ENCODE measurements at regions not wholly inside any gene's neighbourhood (a gene's known extent, or its start where the extent isn't known, plus 50 kb on each side); places are given as distances from the start of the nearest gene placed in this dataset.

DNA sequence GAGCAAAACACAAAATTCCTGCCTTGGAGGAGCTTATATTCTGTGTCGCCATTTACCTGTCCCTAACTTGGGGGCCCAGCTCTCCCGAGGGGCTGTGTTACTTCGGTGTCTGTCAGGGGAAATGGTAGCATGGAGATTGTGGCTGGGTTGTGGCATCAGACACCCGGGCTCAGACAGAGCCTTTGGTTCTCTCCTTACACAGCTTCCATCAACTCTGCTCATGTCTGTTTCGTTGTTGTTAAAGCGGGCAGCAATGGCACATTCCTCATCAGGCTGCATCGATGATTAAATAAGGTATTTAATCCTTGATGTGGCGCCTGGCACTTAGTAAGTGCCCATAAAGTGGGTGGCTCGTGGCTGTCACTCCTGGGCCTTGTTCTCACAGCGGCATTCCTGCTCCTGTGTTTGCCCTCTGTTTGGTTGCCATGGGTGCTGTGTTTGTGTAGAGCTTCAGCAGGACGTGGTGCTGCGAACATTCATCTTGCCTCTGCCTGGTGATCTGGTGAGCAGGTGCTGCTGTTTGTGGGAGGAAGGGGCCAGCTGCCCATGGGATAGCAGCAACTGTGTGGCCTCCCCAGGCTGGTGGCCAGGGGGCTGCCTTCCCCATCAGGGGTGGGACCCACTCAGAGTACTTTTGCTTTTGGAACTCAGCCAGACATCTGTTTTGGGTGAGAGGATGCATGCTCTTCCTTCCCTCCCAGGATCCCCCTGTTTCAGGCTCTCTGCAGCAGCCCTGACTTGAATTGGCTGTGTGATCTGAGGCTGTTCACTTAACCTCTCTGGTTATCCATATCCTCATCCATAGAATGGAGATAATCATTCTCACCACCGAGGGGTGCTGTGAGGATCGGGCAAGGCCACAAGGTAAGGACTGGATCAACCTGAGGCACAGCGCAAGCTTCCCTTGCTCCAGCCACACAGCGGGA is 207.2 kb upstream of the SVIL start:
- H3K27ac ChIP-seq, result peak overlapping the region; percentile 41
- WGBS, result 65% methylated on average over 16 of the region's 16 CpGs
- H3K9me3 ChIP-seq, result no peaks in the 10 kb centered on the region
- no peak overlapping the region for H3K4me3 ChIP-seq
- peaks cover 39% of the 10 kb centered on the region for H3K4me1 ChIP-seq
- H3K36me3 ChIP-seq, result no peaks in the 10 kb centered on the region
- H3K27me3 ChIP-seq, result no peaks in the 10 kb centered on the region
- no peak for DNase-seq (ENCODE audit: low spot score in 2 of 2)
- no peak for TF ChIP-seq POLR2AphosphoS5 (IDR thresholded peaks at IDR 0.05)
- TF ChIP-seq EP300 (IDR thresholded peaks at IDR 0.05), result no peak
- TF ChIP-seq, protein P1, sequence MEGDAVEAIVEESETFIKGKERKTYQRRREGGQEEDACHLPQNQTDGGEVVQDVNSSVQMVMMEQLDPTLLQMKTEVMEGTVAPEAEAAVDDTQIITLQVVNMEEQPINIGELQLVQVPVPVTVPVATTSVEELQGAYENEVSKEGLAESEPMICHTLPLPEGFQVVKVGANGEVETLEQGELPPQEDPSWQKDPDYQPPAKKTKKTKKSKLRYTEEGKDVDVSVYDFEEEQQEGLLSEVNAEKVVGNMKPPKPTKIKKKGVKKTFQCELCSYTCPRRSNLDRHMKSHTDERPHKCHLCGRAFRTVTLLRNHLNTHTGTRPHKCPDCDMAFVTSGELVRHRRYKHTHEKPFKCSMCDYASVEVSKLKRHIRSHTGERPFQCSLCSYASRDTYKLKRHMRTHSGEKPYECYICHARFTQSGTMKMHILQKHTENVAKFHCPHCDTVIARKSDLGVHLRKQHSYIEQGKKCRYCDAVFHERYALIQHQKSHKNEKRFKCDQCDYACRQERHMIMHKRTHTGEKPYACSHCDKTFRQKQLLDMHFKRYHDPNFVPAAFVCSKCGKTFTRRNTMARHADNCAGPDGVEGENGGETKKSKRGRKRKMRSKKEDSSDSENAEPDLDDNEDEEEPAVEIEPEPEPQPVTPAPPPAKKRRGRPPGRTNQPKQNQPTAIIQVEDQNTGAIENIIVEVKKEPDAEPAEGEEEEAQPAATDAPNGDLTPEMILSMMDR (IDR thresholded peaks at IDR 0.05), result no peak
- TF ChIP-seq POLR2A (IDR thresholded peaks at IDR 0.05), result no peak

DNA sequence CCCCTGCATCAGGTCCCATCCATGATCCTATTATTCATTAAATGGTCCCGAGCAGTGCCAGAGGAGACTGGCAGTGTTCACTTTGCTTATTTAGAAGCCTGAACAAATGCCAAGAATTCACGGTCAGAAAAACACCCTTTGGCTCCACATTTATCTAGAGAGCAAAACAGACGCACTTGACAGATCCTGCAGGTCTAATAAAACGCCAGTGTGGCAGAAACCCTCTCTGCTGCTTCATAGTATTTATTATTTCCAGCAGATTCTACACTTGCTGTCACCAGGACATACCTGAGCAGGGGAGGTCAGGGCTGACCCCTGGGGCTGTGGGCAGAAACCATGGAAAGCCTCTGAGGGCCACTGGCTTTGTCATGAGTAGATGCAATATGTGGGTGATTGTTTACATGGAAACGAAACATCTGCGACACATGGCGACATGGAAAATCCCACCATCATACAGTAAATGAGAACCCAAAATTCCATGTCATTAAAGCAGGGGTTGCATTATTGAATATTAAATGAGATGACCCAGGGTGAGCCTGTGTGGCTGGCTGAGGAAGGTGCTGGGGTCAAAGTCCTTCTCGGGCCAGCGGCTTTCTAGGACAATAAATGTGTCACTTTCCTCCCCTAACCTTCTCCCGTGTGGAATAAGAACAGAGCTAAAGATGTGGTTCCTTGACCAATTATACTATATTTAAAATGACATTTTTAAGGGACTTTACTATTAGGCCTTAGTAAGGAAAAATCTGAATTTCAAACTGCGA is 205.9 kb upstream of the SVIL start:
- Histone ChIP-seq H3K9me3 (no peaks in the 10 kb centered on the region), H3K27me3 (no peaks in the 10 kb centered on the region), H3K4me3 (no peak overlapping the region), H3K4me1 (peaks cover 39% of the 10 kb centered on the region), H3K27ac (peak overlapping the region; percentile 83), H3K36me3 (no peaks in the 10 kb centered on the region)
- WGBS, result 69% methylated on average over 11 of the region's 11 CpGs
- DNase-seq (ENCODE audit: low spot score in 2 of 2), result no peak
- TF ChIP-seq EP300 (IDR thresholded peaks at IDR 0.05) (no peak), POLR2A (IDR thresholded peaks at IDR 0.05) (no peak), POLR2AphosphoS5 (IDR thresholded peaks at IDR 0.05) (no peak)
- TF ChIP-seq, protein P1 (IDR thresholded peaks at IDR 0.05), result no peak

DNA sequence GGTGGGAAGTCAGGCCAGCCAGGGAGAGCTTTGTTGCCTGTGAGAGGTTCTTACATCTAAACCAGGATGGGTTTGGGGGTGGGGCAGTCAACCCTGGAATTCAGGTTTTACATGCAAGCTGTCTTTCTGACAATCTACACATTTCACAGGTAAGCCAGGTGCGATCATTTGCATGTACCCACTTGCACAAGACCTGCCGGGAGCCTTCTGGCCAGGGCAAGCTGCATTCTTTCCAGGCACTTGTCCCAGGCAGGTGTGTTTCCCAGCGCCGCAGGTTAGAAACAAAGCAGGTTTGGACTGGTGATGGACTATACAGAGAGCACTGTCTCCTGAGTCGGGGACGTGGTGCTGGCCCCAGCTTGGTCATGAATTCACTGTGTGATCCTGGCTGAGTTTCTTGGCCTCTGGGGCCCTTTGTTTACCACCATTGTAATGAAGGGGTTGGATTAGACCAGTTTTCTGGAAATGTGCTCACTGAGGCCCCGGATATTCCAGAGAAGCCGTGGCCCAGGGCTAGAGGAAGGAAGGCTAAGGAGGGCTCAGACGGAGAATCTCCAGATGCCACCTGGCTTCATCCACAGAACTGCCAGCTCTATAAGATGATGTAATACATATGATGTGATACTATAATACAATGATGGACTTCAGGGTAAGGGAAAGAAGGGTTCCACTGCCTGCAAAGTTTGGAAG is 205.2 kb upstream of the SVIL start:
- H3K27ac ChIP-seq, result peak overlapping the region; percentile 83
- H3K4me1 ChIP-seq, result peaks cover 39% of the 10 kb centered on the region
- no peak overlapping the region for H3K4me3 ChIP-seq
- peak in 1 of 3 donors; percentile 81 for TF ChIP-seq POLR2AphosphoS5 (IDR thresholded peaks at IDR 0.05)
- no peak for TF ChIP-seq EP300 (IDR thresholded peaks at IDR 0.05)
- no peaks in the 10 kb centered on the region for H3K9me3 ChIP-seq
- H3K36me3 ChIP-seq, result no peaks in the 10 kb centered on the region
- H3K27me3 ChIP-seq, result no peaks in the 10 kb centered on the region
- 59% methylated on average over 9 of the region's 9 CpGs for WGBS
- DNase-seq (ENCODE audit: low spot score in 2 of 2), result peak in 1 of 2 donors; percentile 81

DNA sequence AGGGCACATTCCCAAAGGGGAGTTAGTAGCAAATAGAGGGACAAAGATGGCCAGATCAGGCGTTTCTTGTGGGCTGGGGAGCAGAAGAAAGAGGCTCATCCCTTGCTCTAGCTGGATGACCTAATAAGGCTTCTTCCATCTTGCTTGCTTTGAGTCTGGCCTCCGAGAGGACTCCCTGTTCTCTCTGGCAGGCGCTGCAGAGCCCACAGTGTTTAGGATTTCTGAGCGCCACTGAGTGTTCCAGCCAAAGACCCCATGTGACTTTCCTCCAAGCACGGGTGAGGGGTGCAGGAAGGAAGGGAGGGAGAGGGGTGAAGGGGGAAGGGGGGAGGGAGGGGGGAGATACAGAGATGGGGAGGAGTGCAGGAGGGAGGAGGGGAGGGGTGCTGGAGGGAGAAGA is 203.8 kb upstream of the SVIL start:
- H3K27ac ChIP-seq, result peak overlapping the region; percentile 83
- no peak overlapping the region for H3K4me3 ChIP-seq
- TF ChIP-seq POLR2A (IDR thresholded peaks at IDR 0.05), result no peak
- peak; percentile 76 for TF ChIP-seq EP300 (IDR thresholded peaks at IDR 0.05)
- TF ChIP-seq POLR2AphosphoS5 (IDR thresholded peaks at IDR 0.05), result no peak
- no peaks in the 10 kb centered on the region for H3K36me3 ChIP-seq
- peaks cover 44% of the 10 kb centered on the region for H3K4me1 ChIP-seq
- H3K9me3 ChIP-seq, result no peaks in the 10 kb centered on the region
- no peaks in the 10 kb centered on the region for H3K27me3 ChIP-seq
- no peak for DNase-seq (ENCODE audit: low spot score in 2 of 2)
- WGBS, result 76% methylated on average over 5 of the region's 5 CpGs

DNA sequence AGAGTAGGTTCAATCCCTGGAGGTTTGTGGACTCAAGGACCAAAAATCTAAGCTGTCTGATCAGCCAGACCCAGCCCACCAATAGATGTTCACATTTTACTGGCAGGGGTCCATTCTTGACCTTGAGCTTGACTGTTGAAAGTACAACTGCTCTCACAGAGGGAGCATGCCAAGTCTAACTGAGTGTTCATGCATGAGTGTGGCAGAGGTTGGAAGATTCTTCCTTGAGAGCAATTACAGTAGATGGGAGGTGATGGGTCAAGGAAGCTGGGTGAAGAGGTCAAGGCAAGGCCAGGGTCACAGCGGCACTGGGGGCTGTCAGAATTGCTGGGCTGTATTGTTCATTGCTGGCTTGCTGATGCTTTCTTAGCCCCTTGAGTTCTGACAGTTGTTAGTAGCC is 202.8 kb upstream of the SVIL start:
- no peaks in the 10 kb centered on the region for H3K9me3 ChIP-seq
- H3K36me3 ChIP-seq, result no peaks in the 10 kb centered on the region
- no peak for DNase-seq (ENCODE audit: low spot score in 2 of 2)
- H3K4me1 ChIP-seq, result peaks cover 44% of the 10 kb centered on the region
- WGBS, result 100% methylated on average over 1 of the region's 1 CpG
- no peak for TF ChIP-seq EP300 (IDR thresholded peaks at IDR 0.05)
- TF ChIP-seq POLR2AphosphoS5 (IDR thresholded peaks at IDR 0.05), result no peak
- TF ChIP-seq POLR2A (IDR thresholded peaks at IDR 0.05), result no peak
- TF ChIP-seq, protein P1 (IDR thresholded peaks at IDR 0.05), result no peak
- H3K27ac ChIP-seq, result no peak overlapping the region
- no peak overlapping the region for H3K4me3 ChIP-seq
- H3K27me3 ChIP-seq, result no peaks in the 10 kb centered on the region
